Lung (tissue), 11 donors: ENCODE measurements at regions not wholly inside any gene's neighbourhood (a gene's known extent, or its start where the extent isn't known, plus 50 kb on each side); places are given as distances from the start of the nearest gene placed in this dataset.

Source experiments
- ATAC-seq: fragments of 200-7000 bp; cut with Tn5 transposase; one replicate; pipeline ENCODE4 v1.9.1; 2020; ENCODE audit warnings: moderate number of reproducible peaks; ENCODE audit not compliant: insufficient read depth, low FRiP score
- DNase-seq, 3 donors: peaks; one replicate each; pipeline ENCODE4 v3.0.0-alpha.2; 2013 to 2017
- H3K27ac ChIP-seq, 2 donors: one replicate each; pipeline ENCODE4 v1.5.1; 2013; ENCODE audit warnings: mild to moderate bottlenecking in 2 of 2, moderate library complexity in 2 of 2, control low read depth in 1 of 2, inconsistent platforms in 1 of 2, low read depth in 1 of 2, low read length in 1 of 2
- H3K27me3 ChIP-seq, 3 donors: one replicate each; pipeline ENCODE4 v1.5.1; 2013; ENCODE audit warnings: low read length in 2 of 3; ENCODE audit not compliant: control insufficient read depth in 3 of 3, insufficient read depth in 3 of 3
- H3K36me3 ChIP-seq, 4 donors: one replicate each; pipeline ENCODE4 v1.5.1; 2013; ENCODE audit warnings: low read length in 4 of 4, mild to moderate bottlenecking in 1 of 4, moderate library complexity in 1 of 4; ENCODE audit not compliant: control insufficient read depth in 4 of 4, insufficient read depth in 4 of 4
- H3K4me1 ChIP-seq, 5 donors: one replicate each; pipeline ENCODE4 v1.5.1; 2013; ENCODE audit warnings: low read length in 5 of 5, mild to moderate bottlenecking in 2 of 5, moderate library complexity in 1 of 5; ENCODE audit not compliant: control insufficient read depth in 5 of 5, insufficient read depth in 5 of 5
- H3K4me3 ChIP-seq: one replicate; pipeline ENCODE4 v1.5.1; 2013; ENCODE audit warnings: mild to moderate bottlenecking, control low read depth, moderate library complexity
- H3K9ac ChIP-seq, 2 donors: one replicate each; pipeline ENCODE4 v1.5.1; 2013; ENCODE audit warnings: low read length in 2 of 2, control low read depth in 1 of 2; ENCODE audit not compliant: insufficient read depth in 1 of 2
- H3K9me3 ChIP-seq, 4 donors: one replicate each; pipeline ENCODE4 v1.5.1; 2013; ENCODE audit warnings: low read length in 3 of 4, mild to moderate bottlenecking in 1 of 4, moderate library complexity in 1 of 4; ENCODE audit not compliant: control insufficient read depth in 4 of 4, insufficient read depth in 3 of 4
- WGBS, 2 donors: extraction: QIAGEN DNeasy Blood & Tissue Kit; methylation state at CpG; one replicate each; pipeline ENCODE4 v1.1.7; 2013; 5-methylcytosine and 5-hydroxymethylcytosine counted together
- TF ChIP-seq, protein P1 (sequence below): IDR thresholded peaks from 2 replicates; pipeline ENCODE4 v1.5.1; 2012; ENCODE audit warnings: mild to moderate bottlenecking; ENCODE audit errors: control extremely low read depth, extremely low read depth
- donor health status: control.
- donor health status: control.
- donor health status: Bipolar disorder and iron deficiency.
- donor health status: healthy.
- donor health status: DM: yes; HTN: yes; CAD: no.

GRCh38 chr3:15933439-15934139, 135.8 kb upstream of the ANKRD28 start:
- WGBS, 2 donors = 63 to 68% methylated on average over 4 of the region's 4 CpGs
- no peaks in the 10 kb centered on the region for H3K27me3 ChIP-seq
- H3K4me1 ChIP-seq = peaks cover 0 to 10% (median 2%) of the 10 kb centered on the region in 5 donors
- H3K36me3 ChIP-seq = no peaks in the 10 kb centered on the region
- H3K27ac ChIP-seq = no peak overlapping the region
- ATAC-seq (no peak), DNase-seq (no peak)
- TF ChIP-seq, protein P1, sequence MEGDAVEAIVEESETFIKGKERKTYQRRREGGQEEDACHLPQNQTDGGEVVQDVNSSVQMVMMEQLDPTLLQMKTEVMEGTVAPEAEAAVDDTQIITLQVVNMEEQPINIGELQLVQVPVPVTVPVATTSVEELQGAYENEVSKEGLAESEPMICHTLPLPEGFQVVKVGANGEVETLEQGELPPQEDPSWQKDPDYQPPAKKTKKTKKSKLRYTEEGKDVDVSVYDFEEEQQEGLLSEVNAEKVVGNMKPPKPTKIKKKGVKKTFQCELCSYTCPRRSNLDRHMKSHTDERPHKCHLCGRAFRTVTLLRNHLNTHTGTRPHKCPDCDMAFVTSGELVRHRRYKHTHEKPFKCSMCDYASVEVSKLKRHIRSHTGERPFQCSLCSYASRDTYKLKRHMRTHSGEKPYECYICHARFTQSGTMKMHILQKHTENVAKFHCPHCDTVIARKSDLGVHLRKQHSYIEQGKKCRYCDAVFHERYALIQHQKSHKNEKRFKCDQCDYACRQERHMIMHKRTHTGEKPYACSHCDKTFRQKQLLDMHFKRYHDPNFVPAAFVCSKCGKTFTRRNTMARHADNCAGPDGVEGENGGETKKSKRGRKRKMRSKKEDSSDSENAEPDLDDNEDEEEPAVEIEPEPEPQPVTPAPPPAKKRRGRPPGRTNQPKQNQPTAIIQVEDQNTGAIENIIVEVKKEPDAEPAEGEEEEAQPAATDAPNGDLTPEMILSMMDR = no peak
- H3K9ac ChIP-seq = no peak overlapping the region
- H3K4me3 ChIP-seq = no peak overlapping the region
- no peaks in the 10 kb centered on the region for H3K9me3 ChIP-seq

GRCh38 chr3:15934389-15935195, 136.8 kb upstream of the ANKRD28 start:
- 85 to 87% methylated on average over 6 of the region's 6 CpGs for WGBS, 2 donors
- no peak overlapping the region for H3K27ac ChIP-seq
- no peak overlapping the region for H3K9ac ChIP-seq
- no peak overlapping the region for H3K4me3 ChIP-seq
- H3K4me1 ChIP-seq = peaks cover 0 to 10% (median 2%) of the 10 kb centered on the region in 5 donors
- H3K27me3 ChIP-seq = no peaks in the 10 kb centered on the region
- no peaks in the 10 kb centered on the region for H3K9me3 ChIP-seq
- no peaks in the 10 kb centered on the region for H3K36me3 ChIP-seq
- TF ChIP-seq, protein P1 = no peak
- ATAC-seq (no peak), DNase-seq (no peak)

DNA sequence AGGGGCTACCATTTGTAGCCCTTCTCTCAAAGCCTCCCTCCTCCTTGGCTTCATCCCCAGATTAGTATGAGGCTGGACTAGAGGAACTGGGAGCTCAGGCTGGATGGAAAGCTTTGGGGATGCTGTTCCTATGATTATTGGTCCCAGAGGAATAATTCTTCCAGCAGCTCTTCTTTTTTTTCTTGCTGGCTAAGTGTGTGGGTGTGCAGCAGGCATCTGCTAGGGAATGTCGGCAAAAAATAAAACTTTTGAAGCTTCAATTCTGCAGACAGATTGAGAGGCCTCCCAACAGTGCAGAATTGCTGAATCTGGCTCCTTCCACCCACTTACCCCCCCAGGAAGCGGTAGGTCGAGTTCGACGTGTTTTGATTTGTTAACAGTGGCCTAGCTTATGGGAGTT, 138.5 kb upstream of the ANKRD28 start:
- peak in 1 of 3 donors; percentile 24 for DNase-seq
- 65 to 72% methylated on average over 5 of the region's 5 CpGs for WGBS, 2 donors
- H3K4me3 ChIP-seq = no peak overlapping the region
- no peaks in the 10 kb centered on the region for H3K27me3 ChIP-seq
- peaks cover 0 to 10% (median 2%) of the 10 kb centered on the region in 5 donors for H3K4me1 ChIP-seq
- TF ChIP-seq, protein P1 = no peak
- ATAC-seq = no peak
- H3K27ac ChIP-seq = no peak overlapping the region
- H3K9me3 ChIP-seq = peaks cover 0 to 2% (median 0%) of the 10 kb centered on the region in 4 donors
- H3K9ac ChIP-seq = no peak overlapping the region
- H3K36me3 ChIP-seq = no peaks in the 10 kb centered on the region
